NCI-H748 (cell line): ENCODE measurements at regions not wholly inside any gene's neighbourhood (a gene's known extent, or its start where the extent isn't known, plus 50 kb on each side); places are given as distances from the start of the nearest gene placed in this dataset.

ENCODE experiments used
- DNase-seq: peaks from one replicate; lab custom pipeline; 2025; ENCODE audit not compliant: unreplicated experiment; lab: John Stamatoyannopoulos, UW

DNA sequence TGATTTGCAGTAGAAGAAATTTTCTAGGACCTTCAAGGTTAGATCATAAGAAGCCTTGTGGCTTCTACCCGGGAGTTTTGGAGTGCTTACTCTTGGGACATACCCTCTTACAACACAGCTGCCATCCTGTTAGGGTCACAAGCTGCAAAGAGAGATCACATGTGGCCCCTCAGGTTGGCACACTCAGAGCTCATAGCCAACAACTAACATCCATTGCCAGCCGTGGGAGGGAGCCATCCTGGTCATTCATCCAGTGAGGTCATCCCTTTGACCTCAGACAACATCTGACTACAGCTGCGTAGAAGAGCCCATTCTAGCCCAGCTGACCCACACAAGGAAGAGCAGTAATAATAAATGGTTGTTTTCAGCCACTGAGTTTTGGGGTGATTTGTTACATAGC, 76.9 kb upstream of the NABP1 start:
- DNase-seq, result no peak

DNA sequence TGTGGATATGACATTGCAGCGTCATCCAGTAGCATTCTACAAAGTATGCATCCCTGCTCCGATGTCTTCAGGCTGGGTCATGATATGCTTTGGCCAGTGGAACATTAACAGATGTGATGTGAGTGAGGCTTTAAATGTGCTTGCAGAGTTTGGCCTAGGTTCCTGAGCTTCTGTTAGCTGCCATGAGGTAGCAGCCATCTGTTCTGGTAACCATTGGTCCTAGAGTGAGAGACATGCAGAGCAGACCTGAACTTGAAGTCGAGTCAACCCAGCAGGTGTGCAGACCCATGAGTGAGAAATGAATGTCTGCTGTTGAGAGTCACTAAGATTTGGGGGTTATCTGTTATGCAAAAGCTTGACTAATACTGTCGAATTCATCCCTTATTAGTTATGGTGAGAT, 73.8 kb upstream of the NABP1 start:
- DNase-seq, result no peak

DNA sequence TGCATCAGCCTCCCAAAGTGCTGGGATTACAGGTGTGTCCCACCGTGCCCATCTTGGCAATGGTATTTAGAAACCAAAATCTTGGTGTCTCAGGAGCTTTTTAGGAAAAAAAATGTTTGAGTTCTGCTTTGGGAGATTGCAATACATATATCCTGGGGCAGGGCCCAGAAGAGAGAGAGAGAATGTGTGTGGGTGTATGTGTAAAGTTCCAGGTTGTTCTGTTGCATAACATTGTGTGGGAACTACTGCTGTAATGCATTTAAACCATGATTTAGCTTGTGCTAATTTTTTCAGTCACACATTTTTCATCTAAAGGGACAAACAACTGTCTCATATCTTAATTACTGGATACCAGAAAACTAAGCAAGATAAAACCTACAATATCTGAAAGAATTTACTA, 70.8 kb upstream of the NABP1 start:
- DNase-seq, result no peak

DNA sequence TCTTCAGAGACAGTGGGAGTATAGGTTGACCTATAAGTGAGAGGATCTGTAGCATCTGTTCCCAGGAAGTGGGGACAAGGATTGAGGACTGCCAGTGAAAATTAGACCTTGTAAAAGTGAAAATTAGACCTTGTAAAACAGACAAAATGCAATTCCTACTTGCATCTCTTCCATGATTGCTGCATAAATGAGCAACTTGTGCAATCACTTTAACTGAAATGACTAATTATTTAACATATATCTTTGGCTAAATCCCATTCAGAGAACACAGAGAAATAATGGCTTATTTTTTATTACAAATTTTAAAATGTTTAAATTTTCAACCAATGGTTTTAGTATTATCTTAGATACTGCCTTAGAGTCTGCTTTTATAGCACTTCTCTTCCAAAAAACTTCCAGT, 67.2 kb upstream of the NABP1 start:
- no peak for DNase-seq

DNA sequence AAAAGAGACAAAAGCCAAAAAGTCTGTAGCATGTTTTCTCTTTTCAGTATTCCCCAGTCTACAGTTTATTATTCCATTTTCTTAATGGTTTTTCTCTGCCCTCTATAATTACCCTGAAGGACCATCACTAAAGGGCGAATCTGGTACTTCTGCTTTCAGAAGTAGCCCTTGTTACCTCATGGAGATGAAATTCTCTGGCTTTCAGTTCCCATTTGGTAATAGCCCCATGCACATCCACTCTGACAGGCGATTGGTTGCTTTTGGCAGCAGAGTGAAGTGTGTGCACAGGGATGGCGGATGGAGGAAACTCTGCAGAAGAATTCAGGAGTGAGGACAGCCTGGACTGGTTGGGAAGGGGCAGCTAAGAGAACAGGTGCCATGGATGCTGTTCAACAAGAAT, 66.3 kb upstream of the NABP1 start:
- no peak for DNase-seq

DNA sequence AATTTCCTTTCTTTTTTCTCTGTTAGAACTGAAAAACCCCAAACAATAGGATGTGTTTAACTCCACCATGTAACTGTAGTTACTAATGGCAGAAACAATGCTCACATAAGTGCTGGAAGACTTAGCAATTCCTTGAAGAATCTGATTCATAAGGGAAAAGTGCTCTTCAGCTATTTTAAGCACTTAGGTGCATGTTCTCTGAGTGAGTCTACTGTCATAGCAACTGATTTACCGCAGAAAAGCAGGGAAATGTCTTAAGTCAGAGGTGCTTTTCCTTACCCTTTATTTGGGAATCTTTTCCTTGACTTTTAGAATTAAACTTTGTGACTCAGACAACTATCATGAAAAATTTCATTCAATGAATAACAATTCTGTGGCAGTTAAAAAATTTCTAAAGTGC, 65.4 kb upstream of the NABP1 start:
- no peak for DNase-seq

DNA sequence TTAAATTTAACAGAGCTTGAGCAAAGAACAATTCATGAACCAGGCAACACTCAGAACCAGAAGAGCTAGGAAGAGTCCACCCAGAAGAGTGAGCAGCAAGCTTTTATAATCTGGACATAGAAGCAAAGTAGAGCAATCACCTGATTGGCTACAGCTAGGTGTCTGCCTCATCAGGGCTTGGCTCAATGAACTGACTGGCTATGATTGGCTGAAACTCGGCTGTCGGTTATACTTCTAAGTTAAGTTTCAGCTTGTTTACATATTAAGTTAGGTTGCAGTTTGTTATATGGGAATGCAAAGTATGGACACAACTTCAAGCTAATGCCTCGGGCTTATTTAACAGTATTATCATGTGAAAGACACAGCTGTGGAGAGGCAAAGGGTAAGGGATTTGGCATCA, 63.2 kb upstream of the NABP1 start:
- DNase-seq, result no peak

DNA sequence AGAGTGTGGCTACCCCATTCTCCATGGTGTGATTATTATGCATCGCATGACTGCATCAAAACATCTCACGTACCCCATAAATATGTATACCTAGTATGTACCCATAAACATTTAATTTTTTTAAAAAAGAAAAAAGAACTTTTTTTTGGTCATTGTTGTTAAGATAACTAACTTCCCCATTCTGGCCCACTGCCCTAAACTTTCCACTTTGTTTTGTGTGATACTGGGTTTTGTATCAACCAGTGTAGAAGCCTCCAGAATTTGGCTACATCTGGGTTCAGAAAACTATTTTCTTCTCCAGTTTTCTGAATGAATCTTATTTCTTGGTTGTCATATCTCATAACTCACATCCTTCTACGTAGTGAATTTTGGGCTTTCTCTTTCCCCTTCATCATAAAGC, 62.3 kb upstream of the NABP1 start:
- DNase-seq, result no peak

DNA sequence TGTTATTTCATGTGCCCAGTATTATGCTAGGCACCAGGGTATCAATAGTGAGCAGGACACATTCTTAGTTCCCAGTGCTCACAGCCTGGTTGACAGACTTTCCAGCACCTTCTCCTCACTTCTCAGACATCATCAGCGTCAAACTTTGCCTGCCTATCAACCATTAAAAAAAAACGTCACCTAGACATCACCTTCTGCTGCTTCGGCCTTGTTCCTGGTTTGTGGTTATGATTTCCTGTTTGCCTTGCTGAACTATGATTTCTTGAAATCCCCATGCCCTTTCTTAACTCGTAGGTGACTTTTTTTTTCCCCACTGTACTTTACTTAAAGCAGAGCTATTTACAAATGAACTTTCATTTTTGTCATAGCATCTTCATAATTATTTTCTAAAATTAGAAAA, 60.4 kb upstream of the NABP1 start:
- no peak for DNase-seq

DNA sequence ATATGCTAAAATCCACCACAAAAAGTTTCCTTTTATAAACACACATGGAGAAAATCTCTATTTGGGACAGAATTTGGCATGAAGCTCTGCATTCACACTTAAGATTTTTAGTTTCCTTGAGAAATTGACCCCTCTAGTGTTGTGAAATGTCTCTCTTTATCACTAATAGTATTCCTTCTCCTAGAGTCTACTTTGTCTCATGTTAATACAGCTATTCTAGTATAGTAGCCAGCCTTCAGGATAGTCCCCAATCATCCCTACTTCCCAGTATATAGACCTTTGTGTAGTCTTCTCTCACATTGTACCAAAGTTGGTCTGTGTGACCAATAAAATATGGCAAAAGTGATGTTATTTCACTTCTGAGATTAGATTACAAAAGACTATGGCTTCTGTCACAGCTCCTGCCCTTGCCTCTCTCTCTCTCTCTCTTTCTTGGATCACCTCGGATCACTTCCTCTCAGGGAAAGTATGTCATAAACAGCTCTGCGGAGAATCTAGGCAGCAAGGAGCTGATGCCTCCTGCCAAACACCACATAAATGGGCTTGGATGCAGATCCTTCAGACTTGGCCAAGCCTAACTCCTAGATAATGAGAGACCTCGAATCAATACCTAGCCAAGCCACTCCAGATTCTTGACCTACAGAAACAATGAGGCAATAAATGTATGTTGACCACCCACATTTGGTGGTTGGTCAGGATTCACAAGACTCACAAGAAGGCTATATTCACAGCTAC, 59.7 kb upstream of the NABP1 start:
- DNase-seq, result no peak

DNA sequence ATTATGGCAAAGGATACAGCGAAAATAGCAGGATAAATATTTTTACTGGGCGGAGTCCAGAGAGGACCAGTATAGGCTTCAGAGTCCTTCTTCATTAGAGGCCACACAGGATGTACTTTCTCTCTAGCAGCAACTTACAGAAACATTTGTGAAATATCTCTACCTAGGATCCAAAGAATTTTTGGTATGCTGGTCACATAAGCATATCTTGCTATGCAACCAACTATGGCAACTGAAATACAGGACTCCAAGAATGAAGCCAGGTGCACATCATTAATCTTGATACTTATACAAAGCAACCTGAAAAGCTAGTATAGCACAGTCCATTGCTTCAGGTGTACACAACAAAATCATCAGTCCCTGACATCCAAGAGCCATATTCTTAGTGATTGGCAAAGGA, 59.1 kb upstream of the NABP1 start:
- DNase-seq, result no peak

DNA sequence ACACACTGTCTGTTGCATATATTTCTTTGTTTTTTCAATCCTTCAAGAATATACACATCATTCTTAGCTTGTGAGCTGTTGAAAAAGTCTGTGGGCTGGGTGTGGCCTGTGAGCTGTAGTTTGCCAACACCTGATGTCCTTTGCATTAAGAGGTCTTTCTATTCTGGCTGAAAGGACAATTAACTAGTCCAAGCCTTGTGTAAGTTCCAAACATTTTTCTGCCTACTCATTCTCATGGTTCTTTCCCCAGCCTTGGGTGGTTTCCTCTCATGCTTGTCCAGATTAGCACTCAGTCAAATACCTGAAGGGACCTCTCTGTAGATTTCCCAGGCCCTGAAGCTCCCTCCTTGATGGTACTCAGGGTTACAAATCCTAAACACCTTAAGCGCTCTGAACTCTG, 57.8 kb upstream of the NABP1 start:
- no peak for DNase-seq

DNA sequence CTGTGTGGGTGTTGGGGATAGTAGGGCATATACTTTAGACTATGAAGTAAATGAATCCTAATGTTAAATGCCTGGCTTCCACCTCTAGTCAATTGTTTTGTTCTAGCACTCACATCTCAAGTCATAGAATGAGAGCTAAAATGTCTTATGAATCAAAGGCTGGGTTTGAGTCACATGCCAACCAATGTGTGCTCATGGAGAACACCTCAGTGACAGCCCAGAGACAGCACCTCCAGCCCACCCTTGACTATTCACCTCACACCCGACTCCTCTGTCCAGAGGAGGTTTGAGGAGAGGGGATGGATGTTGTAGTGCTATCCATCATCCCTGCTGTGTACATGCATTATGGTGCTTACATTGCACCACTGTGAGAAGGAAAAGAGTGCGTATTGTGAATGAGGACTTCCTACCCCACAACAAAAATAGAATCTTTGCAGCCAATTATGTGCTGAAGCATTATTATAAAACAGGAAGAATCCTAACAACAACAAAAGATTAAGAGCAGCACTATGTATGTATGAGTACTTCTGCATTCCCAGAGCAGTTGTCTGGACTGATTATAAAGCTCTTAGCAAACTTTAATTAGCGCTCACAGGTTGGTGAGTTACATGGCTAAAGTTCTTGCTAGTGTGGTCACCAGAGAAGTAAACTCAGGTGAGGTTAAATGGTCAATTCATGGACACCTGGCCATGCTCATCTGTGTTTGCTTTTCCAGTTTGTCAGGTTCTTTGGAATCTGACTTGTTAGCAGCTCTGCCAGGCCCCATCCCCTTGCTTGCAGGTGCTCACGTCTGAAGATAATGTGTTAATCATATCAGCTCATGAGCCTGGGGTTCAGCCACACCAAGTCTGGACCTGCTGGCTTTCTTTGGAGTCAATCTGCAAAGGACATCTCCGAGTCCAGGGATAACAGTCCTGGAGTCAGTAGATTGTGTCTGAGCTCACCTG, 55.3 kb upstream of the NABP1 start:
- no peak for DNase-seq

DNA sequence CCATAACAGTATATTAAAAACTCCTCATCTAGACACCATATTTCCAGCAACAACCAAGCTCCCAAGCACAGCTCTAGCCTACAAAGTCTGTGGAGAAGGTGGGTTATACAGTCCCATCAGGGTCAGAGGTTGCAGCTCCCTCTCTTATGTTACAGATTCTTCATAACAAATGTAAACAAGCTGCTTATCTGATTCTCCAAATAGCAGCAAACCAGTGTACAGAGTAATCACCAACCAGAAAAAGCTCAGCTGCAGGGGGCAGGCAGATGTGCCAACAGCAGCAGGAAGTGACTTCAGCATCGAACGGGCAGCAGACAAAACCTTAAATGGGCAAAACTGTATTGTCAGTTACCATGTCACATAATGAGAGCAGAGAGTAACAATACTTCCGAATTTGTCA, 52.9 kb upstream of the NABP1 start:
- DNase-seq, result peak; percentile 77

DNA sequence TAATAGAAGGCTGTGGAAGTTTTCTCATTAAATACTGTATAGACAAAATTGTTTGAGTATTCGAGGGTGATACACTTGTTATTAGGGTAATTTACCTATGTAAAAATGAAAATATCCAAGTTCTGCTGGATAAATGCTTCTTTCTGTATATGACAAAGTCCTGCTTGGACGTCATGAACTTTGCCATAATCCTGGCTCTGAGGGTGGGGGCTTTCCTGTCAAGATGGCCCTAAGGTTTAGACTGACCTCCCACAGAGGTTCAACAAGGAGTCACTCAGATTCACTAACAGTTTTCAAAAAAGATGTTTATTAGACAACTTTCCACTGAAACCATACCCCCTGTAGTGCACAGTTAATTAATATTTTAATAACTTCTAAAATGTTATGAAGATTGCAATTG, 52.5 kb upstream of the NABP1 start:
- DNase-seq, result no peak

DNA sequence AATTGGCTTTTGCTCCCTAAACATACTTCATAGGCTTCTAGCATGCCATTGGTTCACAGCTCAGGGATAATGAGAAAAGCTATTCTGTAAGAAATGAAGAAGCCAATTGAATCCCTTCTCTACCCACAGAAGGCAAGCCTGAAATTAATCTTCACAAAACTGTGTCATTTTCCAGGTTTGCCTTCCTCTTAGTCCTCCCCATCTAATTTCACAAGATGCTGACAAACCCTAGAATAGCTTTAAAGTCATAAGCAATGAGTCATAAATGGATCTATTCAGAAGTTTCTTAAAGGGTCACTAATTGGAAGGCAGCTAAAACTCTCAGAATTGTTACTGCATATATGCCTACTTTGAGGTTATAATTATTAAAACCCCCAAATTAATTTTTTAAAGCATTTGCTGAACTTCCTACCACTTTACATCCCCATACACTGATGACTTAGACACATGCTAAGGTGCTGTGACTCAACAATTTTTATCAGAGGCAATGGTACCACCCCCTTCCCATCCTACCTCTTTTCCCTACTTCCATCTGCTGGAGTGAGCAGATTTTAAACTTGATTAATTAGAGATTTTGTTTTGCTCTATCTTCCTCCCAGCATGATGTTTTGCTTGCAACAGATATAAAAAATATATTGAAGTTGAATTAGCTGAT, 51.3 kb upstream of the NABP1 start:
- no peak for DNase-seq

DNA sequence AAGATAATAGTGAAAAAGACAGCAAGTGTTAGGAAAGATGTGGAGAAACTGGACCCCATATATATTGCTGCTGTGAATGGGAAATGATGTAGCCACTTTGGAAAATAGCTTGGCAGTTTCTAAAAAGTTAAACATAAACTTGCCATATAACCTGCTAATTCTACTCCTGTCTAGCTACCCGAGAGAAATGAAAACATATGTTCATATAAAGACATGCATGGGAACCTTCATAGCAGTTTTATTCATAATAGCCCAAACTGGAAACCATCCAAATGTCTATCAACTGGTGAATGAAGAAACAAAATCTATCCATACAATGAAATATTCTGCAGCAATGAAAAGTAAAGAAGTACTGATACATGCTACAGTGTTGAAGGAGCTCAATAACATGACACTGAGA, 50.4 kb upstream of the NABP1 start:
- no peak for DNase-seq
